ENCODE measurements at regions not wholly inside any gene's neighbourhood (a gene's known extent, or its start where the extent isn't known, plus 50 kb on each side); places are given as distances from the start of the nearest gene placed in this dataset.

DNA sequence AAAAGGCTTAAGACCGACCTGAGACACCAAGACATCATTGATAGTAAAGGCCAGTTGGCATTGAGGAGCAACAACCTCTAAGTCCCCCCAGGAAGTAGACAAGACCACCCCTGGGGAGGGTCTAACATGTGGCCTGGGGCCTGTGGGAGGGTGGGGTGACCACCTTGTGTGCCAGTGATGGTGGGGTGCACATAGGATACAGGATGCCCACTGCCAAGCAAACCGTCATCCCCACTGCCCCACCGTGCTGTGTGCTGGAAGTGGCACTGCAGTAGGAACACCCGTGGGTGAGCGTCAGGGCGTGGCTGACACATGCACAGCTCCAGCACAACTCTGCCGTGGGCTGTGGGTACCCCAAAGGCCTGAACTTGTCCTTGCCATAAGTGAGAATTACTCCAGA, 84.3 kb upstream of the LGALSL start (continued):
- no peak for TF ChIP-seq NRF1 (IDR thresholded peaks at IDR 0.05; ENCODE audit: low read depth, low read length)
- no peak for TF ChIP-seq TEAD4 (IDR thresholded peaks at IDR 0.05; ENCODE audit: low read depth, low read length)
- TF ChIP-seq BACH1 (IDR thresholded peaks at IDR 0.05; ENCODE audit: low read length) = no peak
- TF ChIP-seq SIRT6 (IDR thresholded peaks at IDR 0.05; ENCODE audit: low read length) = no peak

Data from H1 (cell line).